Stimulated activated CD8-positive, alpha-beta memory T cell treated with anti-CD3 and anti-CD28 coated beads, Interleukin-7, amount 100 ng/mL, for 48 hours (primary cell): ENCODE measurements at regions not wholly inside any gene's neighbourhood (a gene's known extent, or its start where the extent isn't known, plus 50 kb on each side); places are given as distances from the start of the nearest gene placed in this dataset.
A peak's percentile ranks its signal among the peaks of the same experiment; 100 is the strongest.

ENCODE experiments used
- DNase-seq, 2 donors: peaks; one replicate each; pipeline ENCODE4 v3.0.0-alpha.2; 2020; ENCODE audit warnings: low read depth in 1 of 2; ENCODE audit errors: extremely low read depth in 1 of 2

DNA sequence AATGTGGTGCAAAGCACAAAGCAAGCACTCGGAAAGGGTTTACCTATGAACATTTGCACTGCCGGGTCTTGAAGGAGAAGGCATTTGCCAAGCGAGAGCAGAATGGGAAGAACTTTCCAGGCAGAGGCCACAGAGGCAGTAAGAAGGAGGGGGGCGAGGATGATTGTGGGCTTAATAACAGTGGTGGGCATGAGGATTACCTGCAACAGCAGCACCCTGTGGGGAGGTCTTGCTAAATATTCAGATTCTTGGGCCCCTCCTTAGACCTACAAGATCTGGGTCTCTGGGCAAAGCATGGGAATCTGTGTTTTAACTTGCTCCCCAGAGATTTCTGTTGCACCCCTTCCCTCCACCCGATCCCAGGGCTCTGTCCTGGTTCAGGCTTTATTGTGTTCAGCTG is 75.1 kb upstream of the ZBED5 start:
- DNase-seq: no peak

DNA sequence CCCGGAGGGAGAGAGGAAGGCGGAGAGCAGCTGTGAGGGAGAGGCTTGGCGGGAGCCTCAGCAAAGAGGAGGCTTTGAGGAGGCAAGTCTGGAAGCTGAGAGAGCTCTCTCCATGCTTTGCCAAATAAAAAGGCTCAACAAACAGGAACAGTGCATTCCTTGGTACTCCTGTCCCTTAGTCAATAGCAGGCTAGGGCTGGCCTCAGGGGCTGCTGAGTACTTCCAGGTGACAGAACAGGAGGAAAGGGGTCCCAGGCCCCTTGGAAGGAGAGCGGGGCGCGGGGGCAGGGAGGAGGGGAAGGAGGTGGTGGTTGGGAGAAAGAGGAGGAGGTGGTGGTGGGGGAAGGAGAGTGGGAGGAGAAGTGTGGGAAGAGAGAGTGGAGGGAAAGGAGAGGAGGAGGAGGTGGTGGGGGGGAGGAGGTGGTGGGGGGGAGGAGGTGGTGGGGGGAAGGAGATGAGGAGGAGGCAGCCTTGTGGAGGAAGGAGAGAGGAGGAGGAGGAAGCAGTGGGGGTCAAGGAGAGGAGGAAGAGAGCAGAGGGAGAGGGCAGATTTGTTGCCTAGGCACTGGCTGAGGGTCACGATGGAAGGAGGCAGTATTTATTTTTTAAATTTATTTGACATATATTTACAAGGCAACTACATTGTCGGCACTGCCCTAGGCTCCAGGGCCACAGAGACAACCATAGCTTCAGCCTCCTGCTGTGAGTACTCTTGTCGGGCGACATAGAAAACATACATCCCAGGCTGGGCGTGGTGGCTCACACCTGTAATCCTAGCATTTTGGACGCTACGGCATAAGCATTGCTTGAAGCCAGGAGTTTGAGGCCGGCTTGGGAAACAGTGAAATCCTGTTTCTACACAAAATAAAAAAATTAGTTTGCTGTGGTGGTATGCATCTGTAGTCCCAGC is 74.2 kb upstream of the ZBED5 start:
- DNase-seq: no peak

DNA sequence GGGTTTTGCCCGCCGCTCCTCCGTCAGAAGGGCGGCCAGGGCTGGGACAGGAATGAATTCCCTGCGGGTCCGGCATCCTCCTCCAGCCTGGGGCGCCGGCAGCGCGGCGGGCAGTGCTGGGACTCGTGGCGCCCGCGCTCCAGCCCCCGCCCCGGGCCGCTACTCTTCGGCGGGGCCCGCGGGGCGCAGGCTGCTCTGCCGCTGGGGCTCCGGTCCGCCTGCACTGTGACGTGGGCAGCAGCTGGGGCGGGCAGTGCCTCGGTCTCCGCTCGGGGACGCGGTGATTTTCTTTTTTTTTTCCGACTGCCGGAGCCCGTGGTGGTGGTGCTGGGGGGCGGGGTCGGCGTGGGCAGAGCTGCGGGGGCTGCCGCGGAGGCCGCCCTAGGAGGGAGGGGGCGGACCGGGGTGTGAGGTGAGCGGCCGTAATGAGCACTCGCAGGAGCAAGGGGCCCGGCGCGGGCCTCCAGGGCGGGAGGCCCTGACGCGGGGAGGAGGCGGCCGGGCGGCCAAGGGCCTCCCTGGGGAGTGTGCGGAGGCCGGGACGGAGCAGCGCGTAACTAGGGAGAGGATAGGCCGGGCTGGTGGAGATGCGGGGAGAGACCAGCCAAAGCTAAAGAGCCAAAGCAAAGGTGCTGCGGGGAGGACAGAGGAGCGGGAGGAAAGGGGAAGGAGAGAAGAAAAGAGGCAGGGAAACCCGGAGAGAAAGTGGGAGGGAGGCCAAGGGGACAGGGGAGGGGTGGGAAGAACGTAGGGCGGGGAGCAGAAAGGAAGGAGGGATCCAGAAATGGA is 73.3 kb upstream of the ZBED5 start:
- peak in 1 of 2 donors; percentile 13 for DNase-seq

DNA sequence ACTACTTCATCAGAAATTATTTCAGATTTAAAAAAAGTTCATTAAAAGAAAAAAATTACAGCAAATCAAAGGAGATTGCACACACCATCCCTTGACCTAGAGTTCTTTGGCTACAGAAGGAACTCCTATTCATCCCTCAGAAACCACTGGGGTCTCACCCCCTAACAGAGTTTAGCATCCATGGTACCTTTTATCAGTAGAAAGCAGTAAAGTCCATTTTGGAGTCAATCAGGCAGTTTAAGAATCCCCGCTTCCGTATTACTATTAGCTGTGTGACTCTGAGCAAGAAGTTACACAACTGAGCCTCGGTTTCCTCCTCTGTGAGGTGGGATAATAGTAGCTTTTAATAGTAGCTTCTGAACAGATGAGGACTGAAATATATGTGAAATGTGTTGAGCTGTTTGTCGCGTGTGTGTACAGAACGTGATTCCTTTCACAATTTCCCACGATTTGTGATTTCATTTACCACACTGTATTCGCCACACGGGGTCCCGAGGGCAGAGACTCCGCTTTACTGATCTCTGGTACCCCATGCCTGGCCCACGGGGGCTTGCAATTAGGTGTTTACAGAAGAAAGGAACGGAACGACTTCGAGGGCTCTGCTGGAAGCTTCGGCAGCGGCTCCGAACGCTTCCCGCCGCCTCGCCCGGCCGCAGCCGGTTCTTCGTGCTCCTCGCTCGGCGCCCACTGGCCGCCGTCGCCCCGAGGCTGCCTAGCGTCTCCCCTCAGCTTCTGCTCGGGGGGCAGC is 72.5 kb upstream of the ZBED5 start:
- DNase-seq: no peak

DNA sequence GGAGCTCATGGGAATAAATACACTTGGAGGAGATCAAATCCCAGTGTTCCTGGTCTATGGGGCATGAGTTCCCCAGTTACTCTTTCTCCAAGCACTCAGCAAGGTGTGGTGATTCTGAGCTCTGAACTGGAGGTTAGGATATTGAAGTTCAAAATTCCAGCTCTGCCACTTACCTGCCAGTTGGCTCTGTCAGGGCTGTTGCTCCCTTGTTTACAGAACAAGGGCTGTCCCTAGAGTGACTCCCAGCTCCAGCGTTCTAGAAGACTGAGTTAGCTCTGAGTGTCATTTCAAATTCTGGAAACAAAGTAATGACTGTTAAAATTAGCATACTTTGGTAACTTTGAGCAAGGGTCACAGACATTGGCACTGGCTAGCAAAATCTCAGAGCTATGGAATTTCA is 69.7 kb upstream of the ZBED5 start:
- no peak for DNase-seq

DNA sequence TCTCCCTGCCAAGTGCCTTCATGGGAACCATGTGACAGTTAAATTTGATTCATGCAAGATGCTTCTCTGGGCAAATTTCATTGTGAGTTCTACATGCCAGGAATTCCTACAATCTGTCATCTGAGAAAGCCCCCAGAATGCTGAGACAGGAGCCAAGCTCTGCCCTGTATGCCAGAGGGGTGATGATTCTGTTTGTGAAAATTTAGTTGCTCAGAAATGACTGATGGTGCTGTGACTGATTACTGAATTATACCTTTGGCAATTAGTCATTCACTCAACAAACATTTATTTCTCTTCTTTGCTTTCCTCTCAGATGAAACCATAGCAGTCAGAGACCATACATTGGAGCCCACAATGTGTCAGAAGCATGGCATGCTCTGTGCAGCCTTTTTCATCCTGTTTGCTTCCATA is 69.0 kb upstream of the ZBED5 start:
- no peak for DNase-seq

DNA sequence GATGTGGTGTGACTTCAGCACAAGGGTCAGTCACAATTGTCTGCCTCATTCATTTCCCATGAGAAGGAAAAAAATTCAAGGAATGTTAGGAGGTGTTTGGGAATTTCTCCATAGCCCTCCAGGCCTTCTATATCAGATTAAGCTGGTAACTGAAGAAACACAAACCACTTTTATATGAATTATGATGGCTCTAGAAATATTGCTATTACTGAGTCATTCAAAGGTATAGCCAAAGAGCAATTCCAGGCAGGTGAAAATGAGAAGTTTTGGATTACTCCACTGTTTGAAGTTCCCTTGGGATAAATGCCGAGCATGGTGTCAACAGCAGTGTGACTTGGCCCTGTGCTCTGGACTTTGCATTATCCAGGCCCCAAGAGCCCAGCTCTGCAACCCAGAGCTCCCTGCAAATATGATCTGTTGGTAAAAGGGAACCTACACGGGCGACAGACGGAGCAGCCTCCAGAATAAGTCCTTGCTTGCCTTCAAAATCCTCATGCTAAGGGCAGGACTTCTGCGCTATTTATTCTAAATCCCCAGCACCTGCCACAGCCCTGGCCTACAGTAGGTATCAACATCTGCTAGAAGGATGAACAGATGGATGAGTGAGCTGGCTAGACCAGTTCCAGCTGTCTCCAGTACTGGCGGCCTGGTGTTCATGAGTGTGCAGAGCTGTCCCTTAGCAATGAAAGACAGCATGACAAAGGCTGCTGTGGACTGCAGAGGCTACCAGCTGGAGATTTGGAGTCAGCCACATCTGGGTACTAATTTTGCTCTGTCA is 67.5 kb upstream of the ZBED5 start:
- DNase-seq: no peak

DNA sequence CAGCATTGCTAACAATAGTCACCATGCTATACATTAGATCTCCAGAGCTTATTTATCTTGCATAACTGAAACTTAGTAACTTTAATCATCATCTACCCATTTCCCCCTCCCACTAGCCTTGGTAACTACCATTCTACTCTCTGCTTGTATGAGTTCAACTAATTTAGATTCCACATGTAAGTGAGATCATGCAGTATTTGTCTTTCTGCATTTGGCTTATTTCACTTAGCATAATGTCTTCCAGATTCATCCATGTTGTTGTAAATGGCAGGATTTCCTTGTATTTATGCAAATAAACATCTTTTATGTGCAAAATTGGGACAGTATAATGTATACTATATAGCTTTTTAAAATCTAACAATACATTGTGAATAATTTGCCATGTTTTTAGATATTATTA is 66.0 kb upstream of the ZBED5 start:
- DNase-seq: no peak

DNA sequence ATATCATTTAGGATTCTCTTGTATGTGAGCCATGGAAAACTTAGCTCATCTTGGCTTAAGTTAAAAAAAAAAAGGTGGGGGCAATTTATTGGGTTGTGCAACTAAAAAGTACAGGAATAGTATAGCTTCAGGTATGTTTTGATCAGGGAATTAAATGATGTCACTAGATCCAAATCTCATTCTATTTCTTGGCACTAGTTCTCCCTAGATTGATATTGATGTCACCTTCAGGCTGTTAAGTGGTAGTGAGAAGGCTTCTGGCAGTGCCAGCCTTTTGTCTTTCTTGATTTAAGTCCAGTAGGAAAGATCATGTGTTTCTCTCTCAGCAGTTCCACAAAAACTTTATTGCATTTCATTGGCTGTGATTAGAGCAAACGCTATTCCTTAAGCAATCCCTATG is 65.0 kb upstream of the ZBED5 start:
- no peak for DNase-seq

DNA sequence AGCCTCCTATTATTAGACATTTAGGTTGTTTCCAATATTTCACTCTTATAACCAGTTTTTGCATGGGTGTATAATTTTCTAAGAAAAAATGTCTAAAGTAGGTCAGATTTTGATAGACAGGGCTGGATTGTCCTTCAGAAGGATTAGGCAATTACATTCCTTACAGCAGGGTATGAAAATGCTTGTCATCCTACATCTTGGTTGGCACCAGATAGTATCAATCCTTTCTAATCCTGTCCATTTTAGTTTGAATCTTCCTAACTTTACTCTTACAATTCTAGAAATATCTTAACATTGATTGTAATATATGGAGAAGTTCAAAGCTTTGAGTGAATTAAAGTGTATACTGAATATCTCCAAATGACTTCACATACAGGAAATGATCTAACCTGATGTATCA is 63.0 kb upstream of the ZBED5 start:
- no peak for DNase-seq

DNA sequence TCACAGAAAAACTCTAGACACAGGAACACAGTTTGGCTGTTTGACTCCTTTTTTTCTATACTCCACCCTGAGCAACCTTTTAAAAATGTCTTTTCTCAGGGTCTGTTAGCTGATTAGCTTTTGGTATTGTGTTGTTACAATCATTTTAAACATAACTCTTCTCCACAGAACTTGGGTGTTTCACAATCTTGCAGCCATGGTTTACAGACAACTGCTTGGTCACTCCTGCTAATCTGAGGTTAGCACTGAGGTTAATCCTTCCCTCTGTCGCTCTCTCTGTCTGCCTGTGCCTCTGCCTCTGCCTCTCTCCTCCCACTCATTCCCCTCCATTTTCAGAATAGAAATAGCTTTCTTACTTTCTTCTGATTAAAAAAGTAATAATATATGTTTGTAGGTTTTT is 62.4 kb upstream of the ZBED5 start:
- no peak for DNase-seq

DNA sequence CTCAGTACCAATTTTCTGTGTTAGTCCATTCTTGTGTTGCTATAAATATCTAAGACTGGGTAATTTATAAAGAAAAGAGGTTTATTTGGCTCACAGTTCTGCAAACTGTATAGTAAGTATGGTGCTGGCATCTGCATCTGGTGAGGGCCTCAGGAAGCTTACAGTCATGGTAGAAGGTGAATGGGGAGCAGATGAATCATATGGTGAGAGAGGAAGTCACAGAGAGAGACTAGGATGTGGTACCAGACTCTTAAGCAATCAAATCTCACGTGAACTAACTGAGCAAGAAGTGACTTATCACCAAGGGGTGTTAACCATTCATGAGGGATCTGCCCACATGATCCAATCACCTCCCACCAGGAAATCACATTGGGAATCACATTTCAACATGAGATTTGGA is 60.8 kb upstream of the ZBED5 start:
- DNase-seq: no peak

DNA sequence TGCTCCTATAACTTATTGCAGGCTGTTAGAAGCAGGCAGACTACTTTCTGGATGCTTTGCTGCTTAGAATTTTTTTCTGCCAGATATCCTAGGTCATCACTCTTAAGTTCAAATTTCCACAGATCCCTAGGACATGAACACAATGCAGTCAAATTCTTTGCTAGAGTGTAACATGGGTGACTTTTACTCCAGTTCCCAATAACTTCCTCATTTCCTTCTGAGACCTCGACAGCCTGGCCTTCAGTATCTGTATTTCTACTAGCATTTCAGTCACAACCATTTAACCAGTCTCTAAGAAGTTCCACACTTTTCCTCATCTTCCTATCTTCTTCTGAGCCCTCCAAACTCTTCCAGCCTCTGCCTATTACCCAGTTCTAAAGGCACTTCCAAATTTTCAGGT is 60.4 kb upstream of the ZBED5 start:
- no peak for DNase-seq

DNA sequence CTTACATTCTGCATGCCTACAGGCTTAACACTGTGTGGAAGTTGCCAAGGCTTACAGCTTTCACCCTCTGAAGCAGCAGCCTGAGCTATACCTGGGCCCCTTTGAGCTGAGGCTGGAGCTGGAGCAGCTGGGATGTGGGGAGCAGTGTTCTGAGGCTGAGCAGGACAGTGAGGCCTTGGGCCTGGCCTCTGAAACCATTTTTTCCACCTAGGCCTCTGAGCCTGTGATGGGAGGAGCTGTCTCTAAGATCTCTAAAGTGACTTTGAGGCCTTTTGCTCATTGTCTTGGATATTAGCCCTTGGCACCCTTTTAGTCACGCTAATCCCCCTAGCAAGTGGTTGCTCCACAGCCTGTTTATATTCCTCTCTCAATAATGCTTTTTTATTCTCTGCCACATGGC is 59.9 kb upstream of the ZBED5 start:
- DNase-seq: no peak

DNA sequence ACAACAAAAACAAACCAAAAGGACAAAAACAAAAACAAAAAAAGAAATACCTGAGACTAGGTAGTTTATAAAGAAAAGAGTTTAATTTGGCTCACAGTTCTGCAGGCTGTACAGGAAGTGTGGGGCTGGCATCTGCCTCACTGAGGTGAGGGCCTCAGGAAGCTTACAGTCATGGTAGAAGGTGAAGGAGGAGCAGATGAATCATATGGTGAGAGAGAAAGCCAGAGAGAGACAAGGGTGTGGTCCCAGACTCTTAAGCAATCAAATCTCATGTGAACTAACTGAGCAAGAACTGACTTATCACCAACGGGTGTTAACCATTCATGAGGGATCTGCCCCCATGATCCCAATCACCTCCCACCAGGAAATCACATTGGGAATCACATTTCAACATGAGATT is 58.8 kb upstream of the ZBED5 start:
- DNase-seq: no peak

DNA sequence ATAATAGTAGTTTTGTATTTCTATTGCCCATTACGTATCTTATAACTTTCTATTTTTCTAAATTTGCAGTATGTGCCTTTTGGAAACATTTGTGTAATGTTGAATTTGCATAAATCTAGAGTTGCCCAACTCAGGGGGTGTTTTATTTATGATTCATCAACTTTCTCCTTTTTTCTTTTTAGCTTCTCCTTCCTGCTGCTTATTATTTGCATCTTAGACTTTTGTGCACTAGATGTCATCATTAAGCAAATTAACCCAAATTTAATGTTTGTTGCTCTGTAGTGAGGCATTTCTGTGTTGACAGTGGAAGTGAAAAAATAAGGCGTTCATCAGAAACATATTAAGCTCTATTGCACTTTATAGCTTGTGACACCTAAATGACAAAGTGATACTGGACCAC is 56.2 kb upstream of the ZBED5 start:
- no peak for DNase-seq

DNA sequence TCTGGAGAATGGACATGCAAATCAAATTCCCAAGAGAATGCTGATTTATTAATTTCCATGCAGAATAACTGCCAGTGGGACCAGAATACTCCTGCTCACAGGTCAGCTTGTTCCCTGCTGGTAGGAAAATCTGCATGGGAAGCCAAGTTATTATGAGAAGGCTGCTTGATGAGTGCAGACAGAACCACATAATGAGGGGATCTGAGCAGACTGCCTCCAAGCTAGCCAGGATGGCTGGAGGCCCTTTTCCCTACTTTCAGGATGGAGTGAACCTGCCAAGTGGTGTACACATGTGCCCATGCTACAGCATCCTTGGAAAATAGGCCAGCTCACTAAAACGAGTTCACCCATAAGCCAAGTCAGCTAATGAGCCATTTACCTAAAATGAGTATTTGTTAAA is 55.2 kb upstream of the ZBED5 start:
- no peak for DNase-seq

DNA sequence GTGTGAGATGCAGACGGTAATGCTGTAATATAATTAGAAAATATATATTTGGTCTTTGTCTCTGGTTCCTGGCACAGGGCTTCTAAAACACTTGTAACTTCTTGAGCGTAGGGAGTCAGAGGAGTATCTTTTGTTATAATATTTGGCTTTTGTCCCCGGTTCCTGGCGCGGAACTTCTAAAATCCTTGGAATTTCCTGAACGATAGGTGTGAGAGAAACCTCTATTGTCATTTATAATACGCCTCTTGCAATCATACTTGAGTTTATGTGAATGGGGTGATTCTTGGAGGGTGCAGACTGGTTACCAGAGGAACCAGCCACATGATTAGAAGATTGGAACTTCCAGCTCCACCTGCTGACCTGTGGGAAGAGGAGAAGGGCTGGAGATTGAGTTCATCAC is 54.1 kb upstream of the ZBED5 start:
- DNase-seq: no peak

DNA sequence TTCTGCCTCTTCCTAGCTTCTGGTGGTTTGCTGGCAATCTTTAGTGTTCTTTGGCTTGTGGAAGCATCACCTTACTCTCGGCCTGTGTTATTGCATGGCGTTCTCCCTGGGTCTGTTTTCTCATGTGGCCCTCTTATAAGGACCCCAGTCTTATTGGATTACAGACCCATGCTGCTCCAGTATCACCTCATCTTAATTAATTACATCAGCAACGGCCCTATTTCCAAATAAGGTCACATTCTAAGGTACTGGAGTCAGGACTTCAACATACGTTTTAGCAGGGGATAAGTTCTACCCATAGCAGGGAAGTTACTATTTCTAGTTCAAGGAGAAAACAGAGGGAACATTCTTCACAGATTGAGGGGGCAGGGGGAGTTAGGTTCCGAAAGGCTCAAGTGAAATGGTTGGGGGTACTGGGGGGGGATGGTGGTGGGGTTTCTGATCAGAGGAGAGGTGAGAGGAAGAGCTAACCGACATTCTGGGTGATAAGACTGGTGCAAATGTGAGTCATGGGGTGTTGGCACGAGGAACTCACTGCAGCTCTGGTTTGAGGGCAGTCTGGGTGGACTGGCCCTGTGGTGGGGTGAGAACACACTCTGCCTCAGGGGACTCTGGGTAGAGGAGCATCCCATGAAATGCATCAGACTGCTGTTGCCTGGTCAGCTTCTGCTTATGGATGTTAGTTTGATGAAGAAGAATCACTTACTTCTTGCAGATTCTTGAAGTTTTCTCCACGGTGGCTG is 51.5 kb upstream of the ZBED5 start:
- DNase-seq: no peak
